DOHH2 (cell line): ENCODE measurements at regions not wholly inside any gene's neighbourhood (a gene's known extent, or its start where the extent isn't known, plus 50 kb on each side); places are given as distances from the start of the nearest gene placed in this dataset.

ENCODE experiments used
- EZH2phosphoT487 ChIP-seq: fragments of 200-600 bp; sonication (generic); IDR thresholded peaks from 2 replicates; pipeline ENCODE4 v1.6.1; 2017; ENCODE audit warnings: borderline replicate concordance, mild to moderate bottlenecking, antibody characterized with exemption, low read length, moderate library complexity, mixed read lengths
- TF ChIP-seq, protein P1 (sequence below): fragments of 200-600 bp; sonication (generic); IDR thresholded peaks from one replicate; pipeline ENCODE4 v1.5.1; 2014; ENCODE audit warnings: antibody characterized with exemption, mild to moderate bottlenecking, low read depth, low read length; ENCODE audit not compliant: poor library complexity, severe bottlenecking

DNA sequence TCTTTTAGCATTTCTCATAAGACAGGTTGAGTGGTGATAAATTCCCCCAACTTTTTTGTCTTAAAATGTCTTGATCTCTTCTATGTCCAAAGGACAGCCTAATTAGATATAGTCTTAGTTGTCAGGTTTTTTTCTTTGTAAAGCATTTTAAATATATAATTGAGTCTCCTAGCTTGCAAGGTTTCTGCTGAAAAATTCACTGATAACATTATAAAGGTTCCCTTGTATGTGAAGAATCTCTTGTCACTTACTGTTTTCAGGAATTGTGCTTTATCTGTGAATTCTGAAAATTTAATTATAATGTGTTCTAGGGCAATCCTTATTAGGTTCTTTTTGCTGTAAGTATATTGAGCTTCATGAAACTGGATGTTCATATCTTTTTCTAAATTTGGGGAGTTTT is 96.8 kb upstream of the ZNF92 start:
- TF ChIP-seq, protein P1, sequence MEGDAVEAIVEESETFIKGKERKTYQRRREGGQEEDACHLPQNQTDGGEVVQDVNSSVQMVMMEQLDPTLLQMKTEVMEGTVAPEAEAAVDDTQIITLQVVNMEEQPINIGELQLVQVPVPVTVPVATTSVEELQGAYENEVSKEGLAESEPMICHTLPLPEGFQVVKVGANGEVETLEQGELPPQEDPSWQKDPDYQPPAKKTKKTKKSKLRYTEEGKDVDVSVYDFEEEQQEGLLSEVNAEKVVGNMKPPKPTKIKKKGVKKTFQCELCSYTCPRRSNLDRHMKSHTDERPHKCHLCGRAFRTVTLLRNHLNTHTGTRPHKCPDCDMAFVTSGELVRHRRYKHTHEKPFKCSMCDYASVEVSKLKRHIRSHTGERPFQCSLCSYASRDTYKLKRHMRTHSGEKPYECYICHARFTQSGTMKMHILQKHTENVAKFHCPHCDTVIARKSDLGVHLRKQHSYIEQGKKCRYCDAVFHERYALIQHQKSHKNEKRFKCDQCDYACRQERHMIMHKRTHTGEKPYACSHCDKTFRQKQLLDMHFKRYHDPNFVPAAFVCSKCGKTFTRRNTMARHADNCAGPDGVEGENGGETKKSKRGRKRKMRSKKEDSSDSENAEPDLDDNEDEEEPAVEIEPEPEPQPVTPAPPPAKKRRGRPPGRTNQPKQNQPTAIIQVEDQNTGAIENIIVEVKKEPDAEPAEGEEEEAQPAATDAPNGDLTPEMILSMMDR: no peak
- TF ChIP-seq EZH2phosphoT487: no peak
